KMS-11 (cell line): ENCODE measurements at regions not wholly inside any gene's neighbourhood (a gene's known extent, or its start where the extent isn't known, plus 50 kb on each side); places are given as distances from the start of the nearest gene placed in this dataset.
"Not testable (repeated sequence)": the region's sequence is repeated elsewhere in the genome, so short reads cannot be mapped to it uniquely, and the experiment has no call there.

Experiments
- H2AFZ ChIP-seq: fragments of 200-600 bp; sonication (generic); 2 replicates; pipeline ENCODE4 v1.6.1; 2016; ENCODE audit warnings: antibody characterized with exemption, mixed run types, low read depth
- H3K27ac ChIP-seq: fragments of 200-600 bp; sonication (generic); 2 replicates; pipeline ENCODE4 v1.6.1; 2016; ENCODE audit warnings: mild to moderate bottlenecking, mixed run types
- H3K27me3 ChIP-seq: fragments of 200-600 bp; sonication (generic); 2 replicates; pipeline ENCODE4 v1.6.1; 2017; ENCODE audit warnings: mild to moderate bottlenecking, low read depth, mixed run types, moderate library complexity; ENCODE audit not compliant: insufficient read depth
- H3K36me3 ChIP-seq: fragments of 200-600 bp; sonication (generic); 2 replicates; pipeline ENCODE4 v1.6.1; 2017; ENCODE audit warnings: mild to moderate bottlenecking, mixed run types; ENCODE audit not compliant: insufficient read depth
- H3K4me1 ChIP-seq: fragments of 200-600 bp; sonication (generic); 2 replicates; pipeline ENCODE4 v1.6.1; 2016; ENCODE audit warnings: mild to moderate bottlenecking, low read depth, mixed run types; ENCODE audit not compliant: poor library complexity, severe bottlenecking
- H3K4me2 ChIP-seq: fragments of 200-600 bp; sonication (generic); 2 replicates; pipeline ENCODE4 v1.7.0; 2016; ENCODE audit warnings: mild to moderate bottlenecking, mixed run types
- H3K4me3 ChIP-seq: fragments of 200-600 bp; sonication (generic); IDR thresholded peaks from 2 replicates; pipeline ENCODE4 v1.6.1; 2017; ENCODE audit warnings: low read depth, low read length, mixed read lengths; ENCODE audit not compliant: insufficient read depth
- H3K79me2 ChIP-seq: fragments of 200-600 bp; sonication (generic); 2 replicates; pipeline ENCODE4 v1.6.1; 2016; ENCODE audit warnings: low read depth, mixed run types; ENCODE audit not compliant: insufficient read depth
- H3K9ac ChIP-seq: fragments of 200-600 bp; sonication (generic); 2 replicates; pipeline ENCODE4 v1.6.1; 2016; ENCODE audit warnings: mild to moderate bottlenecking, mixed run types
- H4K20me1 ChIP-seq: fragments of 200-600 bp; sonication (generic); 2 replicates; pipeline ENCODE4 v1.6.1; 2016; ENCODE audit warnings: mild to moderate bottlenecking, mixed run types; ENCODE audit not compliant: insufficient read depth
- TF ChIP-seq, protein P1 (sequence below): fragments of 200-600 bp; sonication (generic); conservative IDR thresholded peaks from 2 replicates; pipeline ENCODE4 v1.6.1; 2017; ENCODE audit warnings: low read depth, mild to moderate bottlenecking, antibody characterized with exemption, low read length, moderate library complexity, mixed read lengths

DNA sequence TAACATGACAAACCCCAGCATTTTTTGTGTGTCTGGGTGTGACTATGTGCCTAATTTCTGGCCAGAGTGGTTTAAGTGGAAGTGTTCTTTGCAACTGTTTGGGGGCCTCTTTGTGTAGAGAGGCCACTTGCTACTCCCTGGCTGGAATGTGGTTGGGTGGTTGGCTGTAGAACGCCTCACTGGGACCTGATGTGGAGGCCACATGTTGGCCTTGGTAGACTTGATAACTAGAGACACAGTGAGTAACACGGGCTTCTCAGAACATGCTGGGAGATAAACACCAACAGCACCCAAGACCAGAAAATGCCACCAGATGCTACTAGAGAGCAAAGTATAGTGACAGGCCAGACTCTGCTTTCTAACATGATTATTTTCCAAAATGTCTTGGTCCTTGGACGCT, 111.2 kb upstream of the ZFP64 start:
- Histone ChIP-seq H3K79me2 (no peaks in the 10 kb centered on the region), H3K27me3 (no peaks in the 10 kb centered on the region), H3K36me3 (no peaks in the 10 kb centered on the region), H3K9ac (no peak overlapping the region), H3K4me2 (no peak overlapping the region), H4K20me1 (no peaks in the 10 kb centered on the region), H3K4me1 (no peaks in the 10 kb centered on the region), H3K27ac (no peak overlapping the region), H3K4me3 (no peak overlapping the region), H2AFZ (no peak overlapping the region)
- TF ChIP-seq, protein P1, sequence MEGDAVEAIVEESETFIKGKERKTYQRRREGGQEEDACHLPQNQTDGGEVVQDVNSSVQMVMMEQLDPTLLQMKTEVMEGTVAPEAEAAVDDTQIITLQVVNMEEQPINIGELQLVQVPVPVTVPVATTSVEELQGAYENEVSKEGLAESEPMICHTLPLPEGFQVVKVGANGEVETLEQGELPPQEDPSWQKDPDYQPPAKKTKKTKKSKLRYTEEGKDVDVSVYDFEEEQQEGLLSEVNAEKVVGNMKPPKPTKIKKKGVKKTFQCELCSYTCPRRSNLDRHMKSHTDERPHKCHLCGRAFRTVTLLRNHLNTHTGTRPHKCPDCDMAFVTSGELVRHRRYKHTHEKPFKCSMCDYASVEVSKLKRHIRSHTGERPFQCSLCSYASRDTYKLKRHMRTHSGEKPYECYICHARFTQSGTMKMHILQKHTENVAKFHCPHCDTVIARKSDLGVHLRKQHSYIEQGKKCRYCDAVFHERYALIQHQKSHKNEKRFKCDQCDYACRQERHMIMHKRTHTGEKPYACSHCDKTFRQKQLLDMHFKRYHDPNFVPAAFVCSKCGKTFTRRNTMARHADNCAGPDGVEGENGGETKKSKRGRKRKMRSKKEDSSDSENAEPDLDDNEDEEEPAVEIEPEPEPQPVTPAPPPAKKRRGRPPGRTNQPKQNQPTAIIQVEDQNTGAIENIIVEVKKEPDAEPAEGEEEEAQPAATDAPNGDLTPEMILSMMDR = no peak

DNA sequence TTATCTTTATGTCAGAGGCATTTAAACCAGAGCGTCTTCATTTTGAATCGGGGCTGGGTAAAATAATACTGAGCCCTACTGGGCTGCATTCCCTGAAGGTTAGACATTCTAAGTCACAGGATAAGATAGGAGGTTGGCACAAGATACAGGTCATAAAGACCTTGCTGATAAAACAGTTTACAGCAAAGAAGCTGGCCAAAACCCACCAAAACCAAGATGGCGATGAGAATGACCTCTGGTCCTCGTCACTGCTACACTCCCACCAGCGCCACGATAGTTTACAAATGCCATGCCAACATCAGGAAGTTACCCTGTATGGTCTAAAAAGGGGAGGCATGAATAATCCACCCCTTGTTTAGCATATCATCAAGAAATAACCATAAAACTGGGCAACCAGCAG, 110.5 kb upstream of the ZFP64 start:
- H3K9ac ChIP-seq, H3K27me3 ChIP-seq, H4K20me1 ChIP-seq, H3K36me3 ChIP-seq, H3K4me3 ChIP-seq, H3K27ac ChIP-seq, H2AFZ ChIP-seq, H3K4me1 ChIP-seq, H3K79me2 ChIP-seq, H3K4me2 ChIP-seq: not testable (repeated sequence)

DNA sequence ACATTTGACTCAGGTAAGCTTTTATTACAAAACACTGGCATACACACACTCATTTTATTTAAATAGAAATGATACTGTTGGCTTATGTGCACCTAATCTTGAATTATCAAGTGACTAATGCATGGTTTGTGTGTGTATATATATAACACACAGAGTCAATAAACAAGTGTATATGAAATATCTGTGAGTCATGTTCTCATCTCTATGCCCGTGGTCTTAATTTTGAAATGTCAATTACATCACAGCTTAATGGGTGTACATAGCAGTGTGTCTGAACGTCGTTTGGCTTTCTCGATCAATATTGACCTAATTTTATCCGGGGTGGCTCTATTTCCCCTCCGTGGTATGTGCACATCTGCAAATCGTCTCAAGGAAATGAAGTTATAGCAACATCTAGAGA, 104.0 kb upstream of the ZFP64 start:
- Histone ChIP-seq H2AFZ (no peak overlapping the region), H3K27ac (no peak overlapping the region), H3K4me1 (no peaks in the 10 kb centered on the region), H3K27me3 (no peaks in the 10 kb centered on the region), H3K79me2 (no peaks in the 10 kb centered on the region), H4K20me1 (no peaks in the 10 kb centered on the region), H3K4me2 (no peak overlapping the region), H3K9ac (no peak overlapping the region), H3K4me3 (no peak overlapping the region), H3K36me3 (no peaks in the 10 kb centered on the region)
- TF ChIP-seq, protein P1 = no peak

DNA sequence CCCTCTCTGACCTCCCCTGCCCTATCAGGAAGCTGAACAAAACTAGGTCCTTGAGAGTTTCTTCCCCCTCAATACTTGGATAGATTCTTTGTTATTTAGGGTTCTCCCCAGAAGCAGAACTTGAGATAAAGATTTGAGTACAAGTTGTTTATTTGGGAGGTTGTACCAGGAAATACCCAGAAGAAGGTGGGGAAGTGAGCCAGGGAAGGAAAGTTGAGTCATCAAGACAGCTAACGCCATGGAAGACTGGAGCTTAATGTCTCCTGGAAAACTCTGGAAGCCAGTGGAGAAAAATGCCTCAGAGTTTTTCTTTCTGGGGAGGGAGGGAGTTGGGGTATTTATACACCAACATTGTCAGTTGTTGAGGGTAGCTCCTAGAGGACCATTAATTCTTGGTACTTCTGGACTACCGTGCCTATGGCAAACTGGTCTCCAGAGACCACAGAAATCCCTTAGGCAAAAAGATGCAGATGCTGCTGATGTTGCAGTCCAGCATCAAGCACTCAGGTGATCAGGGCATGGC, 102.6 kb upstream of the ZFP64 start:
- Histone ChIP-seq H3K27ac (no peak overlapping the region), H3K27me3 (no peaks in the 10 kb centered on the region), H3K4me2 (no peak overlapping the region), H3K9ac (no peak overlapping the region), H3K36me3 (no peaks in the 10 kb centered on the region), H4K20me1 (no peaks in the 10 kb centered on the region), H3K4me3 (no peak overlapping the region), H3K4me1 (no peaks in the 10 kb centered on the region), H2AFZ (no peak overlapping the region), H3K79me2 (no peaks in the 10 kb centered on the region)
- TF ChIP-seq, protein P1 = no peak

DNA sequence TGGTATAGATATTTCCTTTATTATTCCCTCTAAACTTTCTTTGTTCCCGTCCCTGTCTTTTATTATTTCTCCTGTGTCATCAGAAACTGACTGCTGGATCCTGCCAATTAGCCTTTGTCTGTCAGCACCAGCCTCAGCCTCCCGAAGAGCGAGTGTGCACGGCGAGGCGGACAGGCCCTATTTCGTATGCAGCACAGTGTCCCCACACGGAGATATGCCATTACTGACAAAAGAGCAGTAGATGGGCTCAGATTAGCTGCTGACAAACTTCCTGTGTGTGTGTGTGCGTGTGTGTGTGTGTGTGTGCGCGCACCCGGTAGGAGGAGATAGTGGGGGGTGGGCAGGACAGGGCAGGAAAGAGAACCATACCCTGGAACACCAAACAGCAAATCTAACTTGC, 99.5 kb upstream of the ZFP64 start:
- TF ChIP-seq, protein P1 = no peak
- Histone ChIP-seq H3K27me3 (no peaks in the 10 kb centered on the region), H3K9ac (no peak overlapping the region), H3K4me2 (no peak overlapping the region), H3K27ac (no peak overlapping the region), H3K4me1 (no peaks in the 10 kb centered on the region), H3K4me3 (no peak overlapping the region), H3K36me3 (no peaks in the 10 kb centered on the region), H3K79me2 (no peaks in the 10 kb centered on the region), H2AFZ (no peak overlapping the region), H4K20me1 (no peaks in the 10 kb centered on the region)
